NCI-H146 treated with DMSO at 0.1 percent for 48 hours (cell line): ENCODE measurements at regions not wholly inside any gene's neighbourhood (a gene's known extent, or its start where the extent isn't known, plus 50 kb on each side); places are given as distances from the start of the nearest gene placed in this dataset.

Source experiments
- DNase-seq: peaks from one replicate; lab custom pipeline; 2025; ENCODE audit not compliant: unreplicated experiment; lab: John Stamatoyannopoulos, UW

GRCh38 chr6:25217829-25218228, 61.3 kb upstream of the CARMIL1 start:
- DNase-seq = peak; percentile 51

DNA sequence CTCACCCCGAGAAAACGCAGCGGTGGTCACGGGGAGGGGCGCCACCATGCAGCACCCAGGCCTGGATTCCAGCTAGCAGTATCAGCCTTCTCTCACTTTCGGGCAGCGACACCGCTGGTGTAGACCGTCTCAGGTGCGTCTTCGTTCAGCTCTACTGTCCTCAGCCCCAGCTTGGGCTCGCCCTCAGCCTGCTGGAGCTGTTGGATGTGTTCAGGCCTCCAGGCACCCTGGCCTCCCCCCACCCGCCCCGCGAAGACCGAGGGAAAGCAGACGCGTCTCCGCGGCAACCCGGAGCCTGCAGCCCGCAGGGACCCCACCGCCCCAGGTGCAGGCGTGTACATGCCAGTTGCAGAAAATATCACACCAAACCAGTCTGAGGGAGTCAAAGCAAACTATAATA, 60.8 kb upstream of the CARMIL1 start:
- peak; percentile 52 for DNase-seq

DNA sequence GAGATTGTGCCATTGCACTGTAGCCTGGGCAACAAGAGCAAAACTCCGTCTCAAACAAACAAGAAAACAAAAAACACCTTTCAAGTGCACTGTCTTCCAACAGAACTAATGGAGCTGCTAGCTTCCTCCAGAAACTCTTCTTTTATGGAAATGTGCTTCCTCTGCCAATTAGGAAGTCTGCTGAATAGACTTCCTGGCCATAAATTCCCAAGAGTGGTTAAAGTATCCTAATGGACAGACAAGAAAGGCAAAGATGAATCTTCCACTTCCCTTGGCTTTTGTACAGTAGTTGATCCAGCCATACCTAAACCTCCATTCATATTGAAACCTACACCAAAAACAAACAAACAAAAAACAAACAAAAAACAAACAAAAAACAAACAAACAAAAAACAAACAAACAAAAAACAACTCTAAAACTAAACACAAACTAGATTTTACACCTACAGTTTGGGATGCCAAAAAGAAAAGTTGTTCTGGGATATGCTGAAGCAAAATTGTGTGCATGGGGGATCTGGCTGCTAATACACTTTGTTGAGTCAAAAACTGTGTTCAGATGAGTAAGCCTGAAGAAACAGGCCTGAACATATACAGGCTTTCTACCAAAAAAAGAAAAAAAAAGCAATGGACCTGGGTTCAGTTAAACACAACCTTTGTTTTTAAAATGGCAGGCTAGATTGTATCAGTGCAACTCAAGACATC, 59.8 kb upstream of the CARMIL1 start:
- DNase-seq = no peak

DNA sequence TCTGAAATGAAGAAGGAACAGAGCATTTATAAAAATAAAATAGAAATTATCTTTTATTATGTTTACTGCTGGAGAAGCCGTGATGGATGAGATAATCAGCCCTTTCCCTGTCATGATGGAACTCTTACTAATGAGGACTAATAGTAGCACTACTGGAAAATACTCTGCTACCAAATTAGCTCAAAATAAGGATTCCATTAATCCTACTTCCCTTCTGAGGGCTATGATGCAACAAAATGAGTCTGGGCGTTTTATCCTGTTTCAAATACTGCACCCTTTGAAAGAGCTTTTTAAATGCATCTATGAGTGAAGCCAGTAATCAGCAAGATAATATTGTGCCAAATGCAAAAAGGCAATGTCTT, 59.3 kb upstream of the CARMIL1 start:
- no peak for DNase-seq

DNA sequence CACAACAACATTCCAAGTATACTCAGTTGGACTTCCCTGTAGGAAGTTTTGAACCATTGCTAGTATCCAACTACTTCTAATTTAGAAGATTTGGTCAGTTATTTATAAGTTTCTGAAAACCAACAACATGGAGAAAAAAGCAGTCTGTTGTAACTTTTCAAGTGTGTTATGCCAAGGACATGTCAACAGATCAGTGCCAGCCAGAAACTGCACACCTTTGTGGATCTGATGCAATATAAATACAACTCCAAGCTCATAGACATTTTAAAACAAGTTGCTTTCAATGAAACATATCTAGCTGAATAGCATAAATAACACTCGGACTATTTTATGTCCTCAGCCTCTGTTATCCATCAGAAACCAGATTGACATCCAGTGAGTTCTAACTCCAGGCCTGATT, 58.3 kb upstream of the CARMIL1 start:
- DNase-seq = no peak

GRCh38 chr6:25222006-25222678, 57.0 kb upstream of the CARMIL1 start:
- no peak for DNase-seq

- peak; percentile 82 for DNase-seq
Observed at GRCh38 chr6:25223490-25223991, 55.6 kb upstream of the CARMIL1 start.

- DNase-seq = no peak
Observed at GRCh38 chr6:25224242-25224641, 54.9 kb upstream of the CARMIL1 start.

DNA sequence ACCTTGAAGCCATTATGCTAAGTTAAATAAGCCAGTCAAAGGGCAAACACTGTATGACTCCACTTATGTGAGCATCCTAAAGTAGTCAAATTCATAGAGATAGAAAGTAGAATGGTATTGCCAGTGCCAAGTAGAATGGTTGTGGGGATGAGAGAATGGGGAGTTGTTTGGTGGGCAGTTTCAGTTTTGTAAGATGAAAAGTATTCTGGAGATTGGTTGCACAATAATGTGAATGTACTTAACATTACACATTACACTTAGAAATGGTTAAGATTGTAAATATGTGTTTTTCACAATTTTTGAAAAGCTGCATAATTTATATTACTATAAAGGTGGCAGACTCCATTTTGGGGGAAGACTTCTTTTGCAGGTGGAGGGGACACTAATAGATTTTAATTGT, 51.3 kb upstream of the CARMIL1 start:
- DNase-seq = no peak
